ENCODE measurements at regions not wholly inside any gene's neighbourhood (a gene's known extent, or its start where the extent isn't known, plus 50 kb on each side); places are given as distances from the start of the nearest gene placed in this dataset.

GRCh38 chr12:116366824-116367223 is 89.3 kb upstream of the MED13L start:
- no peak for TF ChIP-seq EZH2 (IDR thresholded peaks at IDR 0.05)
- TF ChIP-seq POLR2AphosphoS5 (IDR thresholded peaks at IDR 0.05; ENCODE audit: borderline replicate concordance, low read depth, low read length) = no peak

All from SK-N-MC (cell line).